ENCODE measurements at regions not wholly inside any gene's neighbourhood (a gene's known extent, or its start where the extent isn't known, plus 50 kb on each side); places are given as distances from the start of the nearest gene placed in this dataset.

DNA sequence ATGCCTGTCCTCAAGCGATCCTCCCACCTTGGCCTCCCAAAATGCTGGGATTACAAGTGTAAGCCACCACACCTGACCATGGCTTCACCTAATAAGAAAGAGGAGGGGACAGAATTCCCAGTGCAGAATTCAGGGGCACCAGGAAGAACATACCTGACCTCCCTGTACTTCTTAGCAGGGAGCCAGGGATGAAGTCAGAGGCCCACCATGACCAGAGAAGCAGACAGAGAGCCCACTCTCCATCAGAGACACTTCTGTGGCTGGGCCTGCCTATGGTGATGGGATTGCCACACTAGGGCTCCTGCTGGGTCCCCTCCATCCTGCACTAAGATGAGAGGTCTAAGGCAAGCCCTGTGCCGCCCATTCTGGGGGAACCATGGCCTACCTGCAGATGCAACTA, 157.4 kb upstream of the LYZL2 start:
- Mint-ChIP-seq H3K4me1 (ENCODE audit: low read depth) (peaks cover 35% of the 10 kb centered on the region), H3K36me3 (ENCODE audit: low read depth) (no peaks in the 10 kb centered on the region), H3K4me3 (ENCODE audit: unreplicated experiment) (no peak overlapping the region), H3K9me3 (ENCODE audit: low read depth) (no peaks in the 10 kb centered on the region), H3K27ac (ENCODE audit: unreplicated experiment) (no peak overlapping the region), H3K27me3 (ENCODE audit: low read depth) (no peaks in the 10 kb centered on the region)
- DNase-seq (ENCODE audit: low spot score), result no peak
- TF ChIP-seq, protein P1, sequence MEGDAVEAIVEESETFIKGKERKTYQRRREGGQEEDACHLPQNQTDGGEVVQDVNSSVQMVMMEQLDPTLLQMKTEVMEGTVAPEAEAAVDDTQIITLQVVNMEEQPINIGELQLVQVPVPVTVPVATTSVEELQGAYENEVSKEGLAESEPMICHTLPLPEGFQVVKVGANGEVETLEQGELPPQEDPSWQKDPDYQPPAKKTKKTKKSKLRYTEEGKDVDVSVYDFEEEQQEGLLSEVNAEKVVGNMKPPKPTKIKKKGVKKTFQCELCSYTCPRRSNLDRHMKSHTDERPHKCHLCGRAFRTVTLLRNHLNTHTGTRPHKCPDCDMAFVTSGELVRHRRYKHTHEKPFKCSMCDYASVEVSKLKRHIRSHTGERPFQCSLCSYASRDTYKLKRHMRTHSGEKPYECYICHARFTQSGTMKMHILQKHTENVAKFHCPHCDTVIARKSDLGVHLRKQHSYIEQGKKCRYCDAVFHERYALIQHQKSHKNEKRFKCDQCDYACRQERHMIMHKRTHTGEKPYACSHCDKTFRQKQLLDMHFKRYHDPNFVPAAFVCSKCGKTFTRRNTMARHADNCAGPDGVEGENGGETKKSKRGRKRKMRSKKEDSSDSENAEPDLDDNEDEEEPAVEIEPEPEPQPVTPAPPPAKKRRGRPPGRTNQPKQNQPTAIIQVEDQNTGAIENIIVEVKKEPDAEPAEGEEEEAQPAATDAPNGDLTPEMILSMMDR (IDR thresholded peaks at IDR 0.05), result no peak

DNA sequence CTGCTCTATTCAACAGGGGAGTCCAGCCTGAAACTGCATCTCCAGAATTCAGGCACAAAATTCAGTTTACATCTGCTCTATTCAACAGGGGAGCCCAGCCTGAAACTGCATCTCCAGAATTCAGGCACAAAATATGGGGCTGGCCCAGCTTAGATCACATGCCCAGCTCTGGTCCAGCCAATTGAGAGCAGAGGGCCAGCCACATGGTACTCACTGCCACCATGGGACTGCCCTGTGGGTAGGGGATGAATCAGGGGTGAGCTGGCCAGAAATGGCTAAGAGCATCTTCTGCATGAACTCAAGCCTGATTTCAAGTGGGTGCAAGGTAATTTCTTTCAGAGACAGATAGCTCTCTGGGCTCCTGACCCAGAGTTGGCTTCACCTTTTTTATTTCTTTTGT, 156.6 kb upstream of the LYZL2 start:
- Mint-ChIP-seq H3K9me3 (ENCODE audit: low read depth) (no peaks in the 10 kb centered on the region), H3K36me3 (ENCODE audit: low read depth) (no peaks in the 10 kb centered on the region), H3K4me3 (ENCODE audit: unreplicated experiment) (no peak overlapping the region), H3K27me3 (ENCODE audit: low read depth) (no peaks in the 10 kb centered on the region), H3K4me1 (ENCODE audit: low read depth) (peaks cover 33% of the 10 kb centered on the region), H3K27ac (ENCODE audit: unreplicated experiment) (no peak overlapping the region)
- TF ChIP-seq, protein P1 (IDR thresholded peaks at IDR 0.05), result no peak
- DNase-seq (ENCODE audit: low spot score), result no peak

DNA sequence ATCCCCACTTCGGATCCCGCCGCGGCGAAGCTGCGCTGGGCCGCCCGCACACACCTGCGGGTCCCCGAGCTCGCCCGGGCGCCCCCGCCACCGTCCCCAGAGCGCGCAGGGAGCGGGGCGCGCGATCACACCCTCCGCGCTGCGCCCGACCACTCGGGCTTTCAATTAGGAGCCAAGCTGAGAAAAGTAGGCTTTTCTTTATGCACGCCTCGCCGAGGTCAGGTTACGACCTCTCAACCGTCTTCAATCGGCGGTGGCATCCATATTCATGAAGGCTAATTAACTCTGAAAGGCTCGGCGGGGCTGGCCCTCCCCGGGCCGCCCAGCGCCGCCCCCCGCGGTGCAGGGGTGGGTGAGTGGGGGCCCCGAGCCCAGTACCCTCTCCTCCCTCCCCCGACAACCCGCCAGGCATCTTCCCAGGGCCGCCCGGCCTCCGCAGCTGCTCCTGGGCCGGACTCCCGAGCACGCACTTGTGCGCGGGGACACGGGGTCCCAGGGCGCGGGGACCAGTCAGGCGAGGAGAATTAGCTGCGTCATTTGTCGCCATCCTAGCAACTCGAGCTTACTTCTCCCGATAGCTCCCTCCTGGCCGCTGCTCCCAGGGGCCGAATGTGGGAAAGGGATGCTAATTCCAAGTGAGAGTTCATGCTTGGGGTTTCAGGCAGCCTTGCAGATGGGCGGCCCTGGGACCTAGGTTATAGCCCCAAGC, 155.5 kb upstream of the LYZL2 start:
- Mint-ChIP-seq H3K9me3 (ENCODE audit: low read depth) (no peaks in the 10 kb centered on the region), H3K27ac (ENCODE audit: unreplicated experiment) (peak overlapping the region; percentile 71), H3K27me3 (ENCODE audit: low read depth) (no peaks in the 10 kb centered on the region), H3K36me3 (ENCODE audit: low read depth) (no peaks in the 10 kb centered on the region), H3K4me3 (ENCODE audit: unreplicated experiment) (peak overlapping the region; percentile 79), H3K4me1 (ENCODE audit: low read depth) (peaks cover 30% of the 10 kb centered on the region)
- DNase-seq (ENCODE audit: low spot score), result no peak
- TF ChIP-seq, protein P1 (IDR thresholded peaks at IDR 0.05), result no peak

DNA sequence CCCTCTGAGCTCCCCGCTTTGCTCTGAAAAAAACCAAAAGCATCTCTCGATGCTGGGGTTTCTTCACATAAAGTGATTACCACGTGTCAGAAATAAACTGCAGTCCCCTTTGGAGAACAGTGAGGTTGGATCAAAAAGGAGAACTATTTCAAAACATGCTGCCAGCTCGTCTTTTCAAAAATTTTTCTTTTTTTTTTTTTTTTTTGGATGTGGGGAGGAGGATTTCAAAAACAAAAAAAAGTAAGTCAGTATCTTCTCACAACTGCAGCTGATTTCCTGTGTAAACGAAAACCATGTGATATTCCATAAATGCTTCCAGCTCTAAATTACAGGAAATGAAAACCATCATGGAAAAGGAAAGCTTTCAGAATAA, 155.0 kb upstream of the LYZL2 start:
- Mint-ChIP-seq H3K27me3 (ENCODE audit: low read depth) (no peaks in the 10 kb centered on the region), H3K27ac (ENCODE audit: unreplicated experiment) (peak overlapping the region; percentile 91), H3K4me1 (ENCODE audit: low read depth) (peaks cover 30% of the 10 kb centered on the region), H3K4me3 (ENCODE audit: unreplicated experiment) (peak overlapping the region; percentile 79), H3K36me3 (ENCODE audit: low read depth) (no peaks in the 10 kb centered on the region), H3K9me3 (ENCODE audit: low read depth) (no peaks in the 10 kb centered on the region)
- TF ChIP-seq, protein P1 (IDR thresholded peaks at IDR 0.05), result no peak
- no peak for DNase-seq (ENCODE audit: low spot score)

DNA sequence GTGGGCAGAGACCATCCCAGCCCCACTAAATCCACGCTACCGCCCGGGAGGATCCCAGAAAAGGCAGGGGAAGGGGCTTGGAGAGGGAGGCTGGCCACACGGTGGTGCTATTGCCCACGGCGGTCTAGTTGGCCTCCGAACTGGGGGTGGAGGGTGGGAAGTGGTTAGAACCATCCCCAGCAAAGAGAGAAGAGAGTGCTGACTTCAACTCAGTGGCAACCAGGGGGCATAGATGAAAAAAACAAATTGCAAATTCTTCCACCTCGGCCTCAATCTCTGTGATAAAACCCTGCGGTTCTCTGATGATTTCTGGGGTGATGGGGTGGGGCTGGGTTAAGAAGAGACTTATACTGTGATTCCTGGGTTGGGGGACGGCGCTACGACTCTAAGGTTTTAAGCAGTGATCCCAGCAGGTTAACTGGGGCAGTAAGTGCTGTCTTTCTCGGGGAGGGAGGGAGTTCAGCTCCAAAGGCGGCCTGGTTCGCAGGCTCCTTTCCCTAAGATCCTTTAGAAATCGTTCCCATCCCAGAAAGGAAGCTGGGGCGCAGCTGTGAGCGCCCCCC, 154.5 kb upstream of the LYZL2 start:
- H3K27ac Mint-ChIP-seq (ENCODE audit: unreplicated experiment), result peak overlapping the region; percentile 91
- peaks cover 30% of the 10 kb centered on the region for H3K4me1 Mint-ChIP-seq (ENCODE audit: low read depth)

More for the DNA sequence above, 154.5 kb upstream of the LYZL2 start:
- Mint-ChIP-seq H3K9me3 (ENCODE audit: low read depth) (no peaks in the 10 kb centered on the region), H3K4me3 (ENCODE audit: unreplicated experiment) (peak overlapping the region; percentile 79), H3K27me3 (ENCODE audit: low read depth) (no peaks in the 10 kb centered on the region), H3K36me3 (ENCODE audit: low read depth) (no peaks in the 10 kb centered on the region)
- no peak for DNase-seq (ENCODE audit: low spot score)
- TF ChIP-seq, protein P1 (IDR thresholded peaks at IDR 0.05), result peak; percentile 93

Measured in chondrocyte (in vitro differentiated cells).